HG03280 (cell line): ENCODE measurements at regions not wholly inside any gene's neighbourhood (a gene's known extent, or its start where the extent isn't known, plus 50 kb on each side); places are given as distances from the start of the nearest gene placed in this dataset.
"Not testable (repeated sequence)": the region's sequence is repeated elsewhere in the genome, so short reads cannot be mapped to it uniquely, and the experiment has no call there.

Source experiments
- ATAC-seq: cut with Tn5 transposase; IDR thresholded peaks from one replicate; pipeline ENCODE4 v1.9.1; 2021; ENCODE audit warnings: mild to moderate bottlenecking, moderate library complexity; ENCODE audit not compliant: unreplicated experiment

- ATAC-seq: no peak
Measured at GRCh38 chr14:97946641-97947040, 1149.5 kb downstream of the VRK1 start.

- no peak for ATAC-seq
Measured at GRCh38 chr14:97948841-97949240, 1151.7 kb downstream of the VRK1 start.

- ATAC-seq: no peak
Measured at GRCh38 chr14:97956581-97957340, 1159.6 kb downstream of the VRK1 start.

DNA sequence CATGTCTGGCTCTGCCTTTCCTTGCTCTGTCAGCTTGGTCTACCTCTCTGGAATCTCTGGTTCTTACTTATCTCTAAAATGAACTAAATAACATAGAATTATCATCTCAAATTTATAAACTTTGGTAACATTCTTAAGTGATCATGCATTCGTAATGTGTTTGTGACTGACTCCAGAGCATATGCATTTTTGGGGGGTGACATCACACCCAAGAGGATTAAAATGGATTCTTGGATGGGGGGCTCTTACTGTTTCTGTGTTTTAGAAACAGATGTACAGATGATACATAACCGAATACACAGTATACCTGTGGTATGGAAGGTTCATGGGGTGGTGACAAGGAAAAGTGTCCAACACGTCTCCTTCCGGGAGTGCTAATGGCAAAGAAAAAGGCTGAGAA, 1162.1 kb downstream of the VRK1 start:
- ATAC-seq: no peak

GRCh38 chr14:97960436-97960835, 1163.3 kb downstream of the VRK1 start:
- ATAC-seq: no peak

GRCh38 chr14:97970222-97970621, 1173.0 kb downstream of the VRK1 start:
- ATAC-seq: no peak

GRCh38 chr14:97975216-97975615, 1178.0 kb downstream of the VRK1 start:
- ATAC-seq: no peak

GRCh38 chr14:97975962-97976361, 1178.8 kb downstream of the VRK1 start:
- no peak for ATAC-seq

GRCh38 chr14:97976861-97977260, 1179.7 kb downstream of the VRK1 start:
- ATAC-seq: no peak

- ATAC-seq: no peak
Measured at GRCh38 chr14:97977651-97978261, 1180.6 kb downstream of the VRK1 start.

DNA sequence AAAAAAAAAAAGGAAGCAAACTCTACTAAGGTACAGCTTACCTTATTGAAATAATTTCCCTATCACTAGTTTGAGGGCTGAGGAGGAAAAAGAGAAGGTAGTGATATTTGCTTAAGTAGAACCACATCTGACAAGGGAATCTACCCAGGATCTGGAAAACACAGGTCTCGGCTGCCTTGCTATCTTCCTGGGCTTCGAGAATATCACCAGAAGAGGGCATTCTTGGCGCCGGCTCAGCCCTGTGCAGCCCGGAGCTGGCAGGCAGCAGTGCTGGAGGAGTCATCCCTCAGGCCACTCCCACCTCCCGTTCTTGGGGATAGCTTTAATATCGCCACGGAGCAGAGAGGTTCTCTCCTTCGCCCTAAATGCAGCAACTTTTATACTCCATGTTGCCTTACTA, 1181.2 kb downstream of the VRK1 start:
- no peak for ATAC-seq

GRCh38 chr14:97993508-97994019, 1196.4 kb downstream of the VRK1 start:
- ATAC-seq: no peak

GRCh38 chr14:97994020-97994531, 1196.9 kb downstream of the VRK1 start:
- ATAC-seq: no peak

DNA sequence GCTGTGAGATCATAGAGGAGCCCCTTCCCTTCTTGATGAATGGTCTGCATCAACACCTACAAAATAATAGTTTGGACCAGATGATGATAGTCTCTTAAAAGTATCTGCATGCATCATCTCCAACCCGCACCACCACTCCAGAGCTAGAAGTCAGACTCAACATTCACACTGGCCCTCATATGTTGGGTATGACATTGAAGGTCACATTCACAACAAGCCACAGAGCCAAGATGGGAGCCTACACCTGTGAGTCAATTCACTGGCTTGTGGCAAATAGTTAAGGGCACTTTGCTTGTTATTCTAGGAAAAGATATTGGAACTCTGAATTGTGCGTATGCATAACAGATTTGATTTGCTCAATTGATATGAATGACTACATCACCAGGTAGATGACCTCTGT, 1197.9 kb downstream of the VRK1 start:
- no peak for ATAC-seq

DNA sequence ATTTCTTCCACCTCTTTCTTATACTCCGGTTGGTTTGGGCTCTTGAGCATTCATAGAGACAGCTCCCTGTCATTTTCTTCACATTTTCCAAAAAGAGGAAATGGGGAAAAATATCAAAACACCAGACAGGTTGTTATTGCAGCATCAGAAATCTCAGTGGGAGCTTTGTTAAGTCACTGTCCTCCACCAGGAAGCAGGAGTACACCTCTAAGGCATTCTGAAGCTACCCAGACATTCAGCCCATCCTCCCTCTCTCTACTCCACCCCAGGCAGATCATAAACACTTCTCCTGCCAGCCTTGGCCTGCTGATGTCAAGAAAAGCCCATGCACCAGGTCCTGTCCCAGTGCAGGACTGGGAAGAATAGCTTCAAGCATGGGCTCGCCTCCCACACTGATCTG, 1198.3 kb downstream of the VRK1 start:
- ATAC-seq: no peak

DNA sequence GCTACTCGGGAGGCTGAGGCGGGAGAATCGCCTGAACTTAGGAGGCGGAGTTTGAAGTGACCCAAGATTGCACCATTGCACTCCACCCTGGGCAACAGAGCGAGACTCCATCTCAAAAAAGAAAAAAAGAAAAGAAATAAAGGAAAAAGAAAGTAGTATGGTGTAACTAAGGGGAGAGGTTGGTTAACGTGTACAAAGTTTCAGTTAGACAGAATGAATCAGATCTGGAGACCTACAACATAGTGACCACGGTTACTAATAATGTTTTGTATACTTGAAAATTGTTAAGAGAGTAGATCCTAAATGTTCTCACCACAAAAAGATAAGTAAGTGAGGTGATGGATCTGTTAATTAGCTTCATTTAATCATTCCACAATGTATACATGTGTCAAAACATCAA, 1208.8 kb downstream of the VRK1 start:
- no peak for ATAC-seq

DNA sequence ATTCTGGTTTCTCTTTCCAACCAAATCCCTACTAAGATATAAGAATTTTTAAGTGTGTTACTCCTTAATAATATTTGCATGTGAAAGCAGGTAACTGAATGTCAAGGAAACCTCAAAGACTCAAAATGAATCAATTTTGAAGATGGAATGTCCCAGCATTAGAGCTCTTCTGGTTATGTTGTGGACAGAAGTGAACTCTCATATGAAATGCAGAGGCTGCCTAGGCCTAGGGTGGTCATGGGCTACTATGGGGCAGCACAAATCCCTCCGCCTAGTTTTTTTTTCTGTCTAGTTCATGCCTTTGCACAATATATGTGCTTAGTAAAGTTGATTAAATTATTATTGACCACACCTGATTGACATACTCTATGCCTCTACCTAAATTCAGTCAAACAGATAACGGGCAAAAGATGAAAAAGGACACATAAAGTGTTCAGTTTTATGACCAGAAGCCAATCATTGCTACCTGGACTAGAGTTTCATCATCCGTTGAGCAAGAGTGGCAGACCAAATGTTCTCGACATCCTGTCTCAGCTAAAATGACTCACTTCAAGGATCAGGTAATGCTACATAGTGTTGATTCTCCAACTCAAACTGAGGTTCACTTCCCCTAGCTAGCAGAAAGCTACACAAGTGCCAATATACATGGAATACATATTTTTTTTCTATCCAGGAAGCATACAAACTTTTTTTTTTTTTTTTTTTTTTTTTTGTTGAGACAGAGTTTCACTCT, 1211.4 kb downstream of the VRK1 start:
- no peak for ATAC-seq

- not testable (repeated sequence) for ATAC-seq
Measured at GRCh38 chr14:98009177-98009576, 1212.0 kb downstream of the VRK1 start.

DNA sequence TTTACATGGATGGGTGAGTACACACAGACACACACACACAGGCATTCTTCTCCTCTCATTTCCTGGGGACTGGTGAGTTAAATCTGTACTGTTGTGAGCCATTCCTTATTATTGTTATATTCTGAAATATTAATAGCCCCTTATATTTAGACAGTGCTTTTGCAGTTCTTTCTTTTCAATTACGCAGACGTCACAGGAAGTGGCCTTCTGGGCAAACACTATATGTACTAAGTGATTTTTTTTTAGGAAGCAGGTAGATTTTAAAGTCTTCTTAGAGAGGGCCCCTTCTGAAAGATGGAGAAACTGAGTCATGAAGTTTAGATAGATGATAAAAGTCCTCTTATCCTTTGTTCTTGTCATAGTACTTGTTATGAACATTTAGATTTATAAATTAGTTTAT, 1213.6 kb downstream of the VRK1 start:
- no peak for ATAC-seq

DNA sequence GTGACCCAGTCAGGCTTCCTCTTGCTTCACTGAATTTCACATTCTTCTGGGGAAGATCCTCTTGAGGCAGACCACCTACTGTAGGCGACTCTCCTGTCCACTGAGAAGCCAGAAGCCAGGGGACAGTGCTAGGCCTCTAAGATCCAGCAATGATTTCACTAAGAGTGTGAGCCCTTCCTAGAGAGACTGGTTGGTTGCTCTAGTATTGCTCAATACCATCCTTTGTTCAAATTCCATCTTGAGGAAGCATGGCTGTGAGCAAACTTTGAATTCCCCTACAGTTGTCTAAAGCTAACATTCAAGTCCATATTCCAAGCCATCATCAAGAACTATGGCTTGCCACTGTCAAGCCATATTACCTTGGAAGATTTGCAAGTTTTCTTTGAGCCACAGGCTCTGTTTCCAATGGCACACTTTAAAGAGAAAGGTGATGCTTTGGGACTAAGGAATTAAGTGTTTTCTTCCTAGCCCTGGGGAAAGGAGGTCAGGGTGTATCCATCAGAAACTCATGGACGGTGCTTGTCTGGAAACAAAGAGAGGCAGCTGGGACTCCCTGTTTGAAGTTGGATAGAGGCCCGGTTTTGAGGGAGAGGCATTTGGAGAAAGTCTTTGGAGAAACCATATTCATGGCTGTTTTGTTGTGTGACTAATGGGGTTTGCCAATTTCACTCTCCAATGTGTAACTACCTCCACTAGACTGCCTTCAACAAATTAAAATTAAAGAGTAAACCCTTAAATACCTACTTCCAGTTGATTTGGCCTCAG, 1217.9 kb downstream of the VRK1 start:
- no peak for ATAC-seq

DNA sequence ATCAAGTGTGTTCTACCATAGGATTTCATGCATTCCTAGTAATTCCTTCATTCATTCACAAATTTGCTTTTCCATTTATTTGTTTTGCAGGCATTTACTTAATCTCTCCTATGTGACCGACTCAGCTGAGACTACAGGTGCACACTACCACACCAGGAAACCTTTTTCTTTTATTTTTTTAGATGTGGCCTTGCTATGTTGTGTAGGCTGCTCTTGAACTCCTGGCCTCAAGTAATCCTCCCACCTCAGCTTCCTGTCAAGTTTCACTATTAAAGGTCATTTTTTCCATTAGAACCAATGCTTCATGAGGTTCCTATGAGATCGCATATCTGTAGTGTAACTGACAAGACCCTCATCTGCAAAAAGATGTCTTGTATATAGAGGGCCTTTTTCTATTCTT, 1218.7 kb downstream of the VRK1 start:
- no peak for ATAC-seq
